ENCODE measurements at regions not wholly inside any gene's neighbourhood (a gene's known extent, or its start where the extent isn't known, plus 50 kb on each side); places are given as distances from the start of the nearest gene placed in this dataset.

DNA sequence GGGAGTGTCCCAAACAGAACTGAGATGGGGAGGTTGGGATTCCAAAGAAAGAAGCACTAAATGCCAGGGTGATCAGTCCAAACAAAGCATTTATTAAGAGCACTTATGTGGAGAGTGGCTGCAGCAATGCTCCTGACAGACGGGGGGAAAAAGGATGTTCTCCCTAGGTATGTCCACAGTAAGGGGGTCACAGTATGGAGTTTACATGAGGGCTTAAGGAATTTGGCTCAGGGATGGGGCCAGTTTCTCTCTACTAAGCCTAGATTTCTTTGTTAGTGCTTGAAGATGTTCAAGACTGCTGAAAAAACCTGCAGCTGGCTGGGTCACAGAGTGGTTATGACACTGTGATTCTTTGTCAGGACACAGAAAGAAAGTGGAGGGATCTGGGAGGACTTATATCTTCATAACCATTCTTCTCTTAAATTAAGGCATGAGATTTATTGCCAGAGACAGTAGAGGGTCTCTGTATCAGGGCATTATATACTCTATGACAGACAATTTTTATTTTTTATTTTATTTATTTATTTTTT, 1468.0 kb downstream of the C4orf33 start (continued):
- TF ChIP-seq E2F3 (CRISPR knock-in tag; IDR thresholded peaks at IDR 0.05) (no peak), CREB3 (tag; conservative IDR thresholded peaks at IDR 0.05; ENCODE audit: low read depth) (no peak), ZNF766 (CRISPR knock-in tag; conservative IDR thresholded peaks at IDR 0.05) (no peak), BRCA1 (IDR thresholded peaks at IDR 0.05) (no peak), BRCA1 (CRISPR knock-in tag; IDR thresholded peaks at IDR 0.05) (no peak), TCFL5 (CRISPR knock-in tag; conservative IDR thresholded peaks at IDR 0.05) (no peak)
- TF ChIP-seq, protein P1, sequence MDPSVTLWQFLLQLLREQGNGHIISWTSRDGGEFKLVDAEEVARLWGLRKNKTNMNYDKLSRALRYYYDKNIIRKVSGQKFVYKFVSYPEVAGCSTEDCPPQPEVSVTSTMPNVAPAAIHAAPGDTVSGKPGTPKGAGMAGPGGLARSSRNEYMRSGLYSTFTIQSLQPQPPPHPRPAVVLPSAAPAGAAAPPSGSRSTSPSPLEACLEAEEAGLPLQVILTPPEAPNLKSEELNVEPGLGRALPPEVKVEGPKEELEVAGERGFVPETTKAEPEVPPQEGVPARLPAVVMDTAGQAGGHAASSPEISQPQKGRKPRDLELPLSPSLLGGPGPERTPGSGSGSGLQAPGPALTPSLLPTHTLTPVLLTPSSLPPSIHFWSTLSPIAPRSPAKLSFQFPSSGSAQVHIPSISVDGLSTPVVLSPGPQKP (CRISPR knock-in tag; IDR thresholded peaks at IDR 0.05): no peak

DNA sequence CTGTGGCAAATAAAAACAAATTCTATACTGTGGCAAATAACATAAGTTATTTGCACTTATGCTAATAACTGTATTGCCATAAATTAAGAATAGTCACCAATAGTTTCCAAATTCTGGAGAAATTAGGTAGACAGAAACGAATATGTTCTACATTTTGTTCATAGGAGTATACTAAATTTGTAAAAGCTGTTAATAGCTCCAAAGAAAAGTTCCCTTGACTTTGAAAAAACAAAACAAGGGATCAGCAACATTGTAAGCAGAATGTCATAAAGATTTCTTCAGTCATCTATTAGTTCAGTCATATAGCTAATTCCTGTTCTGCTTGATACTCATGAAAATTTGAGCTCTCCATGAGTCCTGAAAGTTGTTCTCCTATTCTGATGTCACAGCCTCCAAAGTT, 1472.8 kb downstream of the C4orf33 start:
- H3K27ac ChIP-seq (ENCODE audit: extremely low read depth, low read depth, low read length): no peak overlapping the region
- WGBS (ENCODE audit: insufficient coverage, low coverage, missing lambda C conversion rate): 0% methylated on average over 1 of the region's 1 CpG
- no peaks in the 10 kb centered on the region for H3K27me3 ChIP-seq (ENCODE audit: control insufficient read depth in 2 of 2, insufficient read depth in 2 of 2, low read length in 2 of 2)
- no peaks in the 10 kb centered on the region for H3K79me2 ChIP-seq (ENCODE audit: control insufficient read depth, insufficient read depth, low read length)
- CTCF ChIA-PET (ENCODE audit: low intra/inter-chr PET ratio): no interaction called here
- H3K9me1 ChIP-seq (ENCODE audit: control insufficient read depth, insufficient read depth, low read length): no peaks in the 10 kb centered on the region
- no peak for TF ChIP-seq EP400 (IDR thresholded peaks at IDR 0.05)
- TF ChIP-seq, protein P2, sequence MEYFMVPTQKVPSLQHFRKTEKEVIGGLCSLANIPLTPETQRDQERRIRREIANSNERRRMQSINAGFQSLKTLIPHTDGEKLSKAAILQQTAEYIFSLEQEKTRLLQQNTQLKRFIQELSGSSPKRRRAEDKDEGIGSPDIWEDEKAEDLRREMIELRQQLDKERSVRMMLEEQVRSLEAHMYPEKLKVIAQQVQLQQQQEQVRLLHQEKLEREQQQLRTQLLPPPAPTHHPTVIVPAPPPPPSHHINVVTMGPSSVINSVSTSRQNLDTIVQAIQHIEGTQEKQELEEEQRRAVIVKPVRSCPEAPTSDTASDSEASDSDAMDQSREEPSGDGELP (CRISPR knock-in tag; IDR thresholded peaks at IDR 0.05; ENCODE audit: borderline replicate concordance): no peak
- TF ChIP-seq ZNF778 (CRISPR knock-in tag; IDR thresholded peaks at IDR 0.05): no peak
- TF ChIP-seq, protein P3, sequence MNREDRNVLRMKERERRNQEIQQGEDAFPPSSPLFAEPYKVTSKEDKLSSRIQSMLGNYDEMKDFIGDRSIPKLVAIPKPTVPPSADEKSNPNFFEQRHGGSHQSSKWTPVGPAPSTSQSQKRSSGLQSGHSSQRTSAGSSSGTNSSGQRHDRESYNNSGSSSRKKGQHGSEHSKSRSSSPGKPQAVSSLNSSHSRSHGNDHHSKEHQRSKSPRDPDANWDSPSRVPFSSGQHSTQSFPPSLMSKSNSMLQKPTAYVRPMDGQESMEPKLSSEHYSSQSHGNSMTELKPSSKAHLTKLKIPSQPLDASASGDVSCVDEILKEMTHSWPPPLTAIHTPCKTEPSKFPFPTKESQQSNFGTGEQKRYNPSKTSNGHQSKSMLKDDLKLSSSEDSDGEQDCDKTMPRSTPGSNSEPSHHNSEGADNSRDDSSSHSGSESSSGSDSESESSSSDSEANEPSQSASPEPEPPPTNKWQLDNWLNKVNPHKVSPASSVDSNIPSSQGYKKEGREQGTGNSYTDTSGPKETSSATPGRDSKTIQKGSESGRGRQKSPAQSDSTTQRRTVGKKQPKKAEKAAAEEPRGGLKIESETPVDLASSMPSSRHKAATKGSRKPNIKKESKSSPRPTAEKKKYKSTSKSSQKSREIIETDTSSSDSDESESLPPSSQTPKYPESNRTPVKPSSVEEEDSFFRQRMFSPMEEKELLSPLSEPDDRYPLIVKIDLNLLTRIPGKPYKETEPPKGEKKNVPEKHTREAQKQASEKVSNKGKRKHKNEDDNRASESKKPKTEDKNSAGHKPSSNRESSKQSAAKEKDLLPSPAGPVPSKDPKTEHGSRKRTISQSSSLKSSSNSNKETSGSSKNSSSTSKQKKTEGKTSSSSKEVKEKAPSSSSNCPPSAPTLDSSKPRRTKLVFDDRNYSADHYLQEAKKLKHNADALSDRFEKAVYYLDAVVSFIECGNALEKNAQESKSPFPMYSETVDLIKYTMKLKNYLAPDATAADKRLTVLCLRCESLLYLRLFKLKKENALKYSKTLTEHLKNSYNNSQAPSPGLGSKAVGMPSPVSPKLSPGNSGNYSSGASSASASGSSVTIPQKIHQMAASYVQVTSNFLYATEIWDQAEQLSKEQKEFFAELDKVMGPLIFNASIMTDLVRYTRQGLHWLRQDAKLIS (CRISPR knock-in tag; IDR thresholded peaks at IDR 0.05): no peak
- no peak for TF ChIP-seq ZFPM2 (CRISPR knock-in tag; IDR thresholded peaks at IDR 0.05)
- no peak overlapping the region for H3K9ac ChIP-seq (ENCODE audit: insufficient read depth in 1 of 2, low read depth in 2 of 2, low read length in 2 of 2)
- in situ Hi-C loops (cut with MboI): no loop called here
- no peak overlapping the region for H3K4me3 ChIP-seq
- ATAC-seq: no peak
- POLR2A ChIA-PET: no interaction called here
- DNase-seq (ENCODE audit: extremely low read depth in 1 of 4, low spot score in 3 of 4): no peak
- H3K36me3 ChIP-seq (ENCODE audit: control insufficient read depth, insufficient read depth, low read length): no peaks in the 10 kb centered on the region
- H3K4me2 ChIP-seq (ENCODE audit: insufficient read depth, low read length): no peak overlapping the region
- H3K9me3 ChIP-seq (replicated peaks; ENCODE audit: control insufficient read depth, insufficient read depth, low read depth, low read length): no peaks in the 10 kb centered on the region
- no TSS peak for BruUV-seq (replicated peaks)
- intact Hi-C loops (cut with micrococcal nuclease): no loop called here
- FAIRE-seq: no peak
- no peak overlapping the region for H2AFZ ChIP-seq (ENCODE audit: low read depth, low read length)
- no peaks in the 10 kb centered on the region for H3K4me1 ChIP-seq (replicated peaks in 1 of 2; ENCODE audit: control insufficient read depth in 2 of 2, insufficient read depth in 2 of 2, low read length in 2 of 2)
- no peaks in the 10 kb centered on the region for H4K20me1 ChIP-seq (replicated peaks; ENCODE audit: control insufficient read depth, insufficient read depth, low read length)
